ENCODE measurements at regions not wholly inside any gene's neighbourhood (a gene's known extent, or its start where the extent isn't known, plus 50 kb on each side); places are given as distances from the start of the nearest gene placed in this dataset.

DNA sequence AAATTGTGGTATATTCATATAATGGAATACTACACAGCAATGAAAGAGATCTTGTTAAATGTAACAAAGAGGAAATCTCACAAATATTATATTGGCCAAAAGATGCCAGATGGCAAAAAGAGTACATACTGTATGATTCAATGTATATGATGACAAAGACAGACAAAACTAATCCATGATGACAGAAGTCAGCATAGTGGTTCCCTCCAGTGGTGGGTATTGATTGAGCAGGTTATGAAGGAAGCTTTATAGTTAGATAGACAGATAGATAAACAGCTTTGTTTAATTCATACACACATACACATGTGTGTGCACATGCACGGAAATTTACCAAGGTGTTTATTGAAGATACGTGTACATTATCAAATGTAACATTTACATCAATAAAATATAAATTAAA lies 74.4 kb upstream of the SMIM36 start:
- 97 to 99% (median 97%) methylated on average over 2 of the region's 2 CpGs for WGBS, 3 donors
- H3K27ac ChIP-seq = no peak overlapping the region
- intact Hi-C loops (cut with DNase I) = no loop called here

DNA sequence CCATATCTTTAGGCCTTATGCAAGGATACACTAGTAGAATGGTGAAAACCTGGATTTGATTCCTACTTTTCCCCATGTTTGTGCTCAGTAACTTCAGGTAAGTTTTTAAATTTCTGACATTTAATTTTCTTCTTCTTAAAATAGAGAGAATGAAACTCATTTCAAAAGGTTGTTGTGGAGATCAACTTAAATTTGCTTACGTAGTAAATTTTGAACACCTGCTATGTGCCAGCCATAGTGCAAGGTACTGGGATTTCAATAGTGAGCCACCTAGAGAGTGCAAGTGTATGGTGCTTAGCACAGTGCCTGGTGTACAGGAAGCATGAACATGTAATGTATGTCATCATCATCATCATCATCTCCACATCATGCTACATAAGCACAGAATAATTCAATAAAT lies 73.6 kb upstream of the SMIM36 start:
- H3K27me3 ChIP-seq = no peaks in the 10 kb centered on the region
- 56 to 98% (median 92%) methylated on average over 1 of the region's 1 CpG for WGBS, 3 donors
- H3K4me3 ChIP-seq = no peak overlapping the region
- TF ChIP-seq EP300 (IDR thresholded peaks at IDR 0.05) = no peak
- TF ChIP-seq POLR2A (IDR thresholded peaks at IDR 0.05) = no peak
- TF ChIP-seq, protein P1, sequence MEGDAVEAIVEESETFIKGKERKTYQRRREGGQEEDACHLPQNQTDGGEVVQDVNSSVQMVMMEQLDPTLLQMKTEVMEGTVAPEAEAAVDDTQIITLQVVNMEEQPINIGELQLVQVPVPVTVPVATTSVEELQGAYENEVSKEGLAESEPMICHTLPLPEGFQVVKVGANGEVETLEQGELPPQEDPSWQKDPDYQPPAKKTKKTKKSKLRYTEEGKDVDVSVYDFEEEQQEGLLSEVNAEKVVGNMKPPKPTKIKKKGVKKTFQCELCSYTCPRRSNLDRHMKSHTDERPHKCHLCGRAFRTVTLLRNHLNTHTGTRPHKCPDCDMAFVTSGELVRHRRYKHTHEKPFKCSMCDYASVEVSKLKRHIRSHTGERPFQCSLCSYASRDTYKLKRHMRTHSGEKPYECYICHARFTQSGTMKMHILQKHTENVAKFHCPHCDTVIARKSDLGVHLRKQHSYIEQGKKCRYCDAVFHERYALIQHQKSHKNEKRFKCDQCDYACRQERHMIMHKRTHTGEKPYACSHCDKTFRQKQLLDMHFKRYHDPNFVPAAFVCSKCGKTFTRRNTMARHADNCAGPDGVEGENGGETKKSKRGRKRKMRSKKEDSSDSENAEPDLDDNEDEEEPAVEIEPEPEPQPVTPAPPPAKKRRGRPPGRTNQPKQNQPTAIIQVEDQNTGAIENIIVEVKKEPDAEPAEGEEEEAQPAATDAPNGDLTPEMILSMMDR (IDR thresholded peaks at IDR 0.05) = no peak
- no peaks in the 10 kb centered on the region for H3K36me3 ChIP-seq
- no peak overlapping the region for H3K27ac ChIP-seq
- no peaks in the 10 kb centered on the region for H3K9me3 ChIP-seq
- no peak for DNase-seq
- intact Hi-C loops (cut with DNase I) = no loop called here
- peaks cover 11% of the 10 kb centered on the region for H3K4me1 ChIP-seq (ENCODE audit: insufficient read depth)

More for the DNA sequence above, 74.4 kb upstream of the SMIM36 start:
- Histone ChIP-seq H3K36me3 (no peaks in the 10 kb centered on the region), H3K4me1 (ENCODE audit: insufficient read depth) (peaks cover 11% of the 10 kb centered on the region), H3K27me3 (no peaks in the 10 kb centered on the region), H3K9me3 (no peaks in the 10 kb centered on the region), H3K4me3 (no peak overlapping the region)
- no peak for DNase-seq
- TF ChIP-seq POLR2A (IDR thresholded peaks at IDR 0.05) (no peak), EP300 (IDR thresholded peaks at IDR 0.05) (no peak)
- TF ChIP-seq, protein P1 (IDR thresholded peaks at IDR 0.05) = no peak

DNA sequence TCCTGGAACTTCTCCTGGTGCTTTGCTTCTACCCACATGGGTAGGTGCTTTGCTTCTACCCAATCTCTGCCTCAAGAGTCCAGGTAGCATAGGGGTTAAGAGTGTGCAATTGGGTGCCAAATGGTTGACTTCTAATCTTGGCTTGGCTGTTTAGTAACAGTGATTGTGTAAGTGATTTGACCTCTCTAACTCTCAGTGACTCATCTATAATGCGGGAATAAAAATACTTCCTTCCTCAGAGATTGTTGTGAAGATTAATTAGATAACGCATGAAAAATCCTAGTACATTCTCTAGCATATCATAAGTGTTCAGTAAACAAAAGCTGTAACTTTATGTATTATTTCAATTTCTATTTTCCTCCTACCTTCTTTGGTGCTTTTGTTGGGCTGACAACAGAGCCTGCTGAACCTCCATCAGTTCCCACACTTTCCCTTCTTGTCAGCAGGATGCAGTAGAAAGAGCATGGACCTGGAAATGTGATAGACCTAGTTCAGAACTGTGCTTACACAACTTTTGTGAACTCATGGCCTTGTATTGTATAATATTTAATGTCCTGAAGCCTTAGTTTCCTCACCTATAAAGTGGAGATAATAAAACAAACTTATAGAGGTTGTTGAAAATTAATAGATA lies 72.9 kb upstream of the SMIM36 start:
- H3K9me3 ChIP-seq = no peaks in the 10 kb centered on the region
- DNase-seq = no peak
- no peak overlapping the region for H3K27ac ChIP-seq
- H3K27me3 ChIP-seq = no peaks in the 10 kb centered on the region
- intact Hi-C loops (cut with DNase I) = no loop called here
- WGBS, 3 donors = 74 to 82% (median 82%) methylated on average over 2 of the region's 2 CpGs
- TF ChIP-seq, protein P1 (IDR thresholded peaks at IDR 0.05) = no peak
- TF ChIP-seq POLR2A (IDR thresholded peaks at IDR 0.05) = no peak
- no peak for TF ChIP-seq EP300 (IDR thresholded peaks at IDR 0.05)
- no peaks in the 10 kb centered on the region for H3K36me3 ChIP-seq
- H3K4me1 ChIP-seq (ENCODE audit: insufficient read depth) = peaks cover 10% of the 10 kb centered on the region
- no peak overlapping the region for H3K4me3 ChIP-seq

DNA sequence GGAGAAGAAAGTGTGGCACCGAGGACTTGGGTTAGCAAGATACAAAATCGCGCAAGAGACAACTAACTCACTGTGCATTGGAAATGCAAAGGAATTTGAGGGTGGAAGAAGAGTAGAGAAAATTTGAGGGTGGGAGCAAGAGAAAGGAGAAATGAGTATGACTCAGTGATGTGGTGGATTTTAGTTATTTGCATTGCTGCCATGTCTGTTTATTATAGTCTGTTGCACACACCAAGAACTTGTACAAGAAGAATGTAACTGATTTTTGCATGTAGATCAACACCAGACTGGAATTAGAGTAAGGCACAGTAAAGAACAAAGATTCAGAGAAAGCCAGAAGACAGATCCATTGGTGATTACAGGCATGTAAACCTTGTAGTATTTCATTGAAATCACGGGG lies 71.6 kb upstream of the SMIM36 start:
- intact Hi-C loops (cut with DNase I) = no loop called here
- H3K4me1 ChIP-seq (ENCODE audit: insufficient read depth) = peaks cover 6% of the 10 kb centered on the region
- H3K36me3 ChIP-seq = no peaks in the 10 kb centered on the region
- WGBS, 3 donors = 94 to 96% (median 94%) methylated on average over 4 of the region's 4 CpGs
- H3K9me3 ChIP-seq = no peaks in the 10 kb centered on the region
- TF ChIP-seq, protein P1 (IDR thresholded peaks at IDR 0.05) = no peak
- TF ChIP-seq POLR2A (IDR thresholded peaks at IDR 0.05) (no peak), EP300 (IDR thresholded peaks at IDR 0.05) (no peak)
- no peak overlapping the region for H3K4me3 ChIP-seq
- no peaks in the 10 kb centered on the region for H3K27me3 ChIP-seq
- DNase-seq = no peak
- H3K27ac ChIP-seq = no peak overlapping the region
